ENCODE measurements at regions not wholly inside any gene's neighbourhood (a gene's known extent, or its start where the extent isn't known, plus 50 kb on each side); places are given as distances from the start of the nearest gene placed in this dataset.

DNA sequence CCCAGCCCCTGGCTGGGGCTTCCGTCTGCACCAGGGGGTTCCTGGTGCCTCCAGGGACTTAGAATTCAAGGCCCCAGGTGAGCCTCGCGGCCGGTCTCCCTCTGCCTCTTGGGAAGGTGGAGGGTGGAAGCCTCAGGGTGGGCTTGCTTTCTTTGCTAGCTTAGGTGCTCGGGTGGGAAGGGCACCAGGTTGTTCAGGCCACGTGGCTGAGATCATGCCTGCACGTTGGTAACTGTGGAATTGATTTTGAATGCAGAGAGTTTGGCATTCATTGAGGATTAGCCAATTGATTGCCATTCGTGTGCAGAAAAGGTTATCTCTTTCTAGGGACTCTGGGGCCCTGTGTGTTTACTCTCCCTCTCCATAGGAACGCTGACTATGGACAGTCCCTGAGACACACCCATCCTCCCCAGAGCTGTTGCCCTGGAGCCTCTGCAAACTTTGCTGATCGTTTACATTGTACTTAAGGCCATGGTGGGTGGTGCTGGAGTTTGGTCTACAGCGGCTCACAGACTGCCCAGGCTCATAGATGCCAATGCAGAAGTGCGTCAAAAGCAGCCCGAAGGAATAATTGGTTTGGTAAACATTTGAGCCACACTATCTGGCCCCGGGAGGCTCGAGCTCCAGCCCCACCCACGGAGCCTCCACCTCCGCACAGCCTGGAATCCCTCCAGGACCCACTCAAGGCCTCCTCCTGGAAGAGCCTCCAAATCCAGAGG, 1457.7 kb downstream of the BRD1 start (continued):
- TF ChIP-seq MLLT10 (CRISPR knock-in tag; IDR thresholded peaks at IDR 0.05) (no peak), ZNF550 (CRISPR knock-in tag; IDR thresholded peaks at IDR 0.05; ENCODE audit: borderline replicate concordance) (no peak), ZNF343 (CRISPR knock-in tag; IDR thresholded peaks at IDR 0.05) (no peak), ZNF326 (CRISPR knock-in tag; IDR thresholded peaks at IDR 0.05; ENCODE audit: borderline replicate concordance) (no peak), HOXA5 (CRISPR knock-in tag; IDR thresholded peaks at IDR 0.05) (0 out of 2 replicates have a peak, but pooled peaks have one; percentile 20), ZNF572 (CRISPR knock-in tag; IDR thresholded peaks at IDR 0.05) (no peak), ZNF136 (CRISPR knock-in tag; IDR thresholded peaks at IDR 0.05; ENCODE audit: low read depth) (no peak), PITX1 (CRISPR knock-in tag; IDR thresholded peaks at IDR 0.05) (peak; percentile 96), ZNF652 (CRISPR knock-in tag; IDR thresholded peaks at IDR 0.05; ENCODE audit: borderline replicate concordance, low read depth) (no peak), HNRNPK (IDR thresholded peaks at IDR 0.05; ENCODE audit: low read depth, low read length, poor library complexity, severe bottlenecking) (no peak), SP5 (CRISPR knock-in tag; IDR thresholded peaks at IDR 0.05; ENCODE audit: borderline replicate concordance, low read depth) (peak; percentile 75), ZNF441 (CRISPR knock-in tag; IDR thresholded peaks at IDR 0.05; ENCODE audit: borderline replicate concordance) (no peak)
- TF ChIP-seq, protein P1, sequence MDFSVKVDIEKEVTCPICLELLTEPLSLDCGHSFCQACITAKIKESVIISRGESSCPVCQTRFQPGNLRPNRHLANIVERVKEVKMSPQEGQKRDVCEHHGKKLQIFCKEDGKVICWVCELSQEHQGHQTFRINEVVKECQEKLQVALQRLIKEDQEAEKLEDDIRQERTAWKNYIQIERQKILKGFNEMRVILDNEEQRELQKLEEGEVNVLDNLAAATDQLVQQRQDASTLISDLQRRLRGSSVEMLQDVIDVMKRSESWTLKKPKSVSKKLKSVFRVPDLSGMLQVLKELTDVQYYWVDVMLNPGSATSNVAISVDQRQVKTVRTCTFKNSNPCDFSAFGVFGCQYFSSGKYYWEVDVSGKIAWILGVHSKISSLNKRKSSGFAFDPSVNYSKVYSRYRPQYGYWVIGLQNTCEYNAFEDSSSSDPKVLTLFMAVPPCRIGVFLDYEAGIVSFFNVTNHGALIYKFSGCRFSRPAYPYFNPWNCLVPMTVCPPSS (IDR thresholded peaks at IDR 0.05), result no peak
- TF ChIP-seq, protein P2, sequence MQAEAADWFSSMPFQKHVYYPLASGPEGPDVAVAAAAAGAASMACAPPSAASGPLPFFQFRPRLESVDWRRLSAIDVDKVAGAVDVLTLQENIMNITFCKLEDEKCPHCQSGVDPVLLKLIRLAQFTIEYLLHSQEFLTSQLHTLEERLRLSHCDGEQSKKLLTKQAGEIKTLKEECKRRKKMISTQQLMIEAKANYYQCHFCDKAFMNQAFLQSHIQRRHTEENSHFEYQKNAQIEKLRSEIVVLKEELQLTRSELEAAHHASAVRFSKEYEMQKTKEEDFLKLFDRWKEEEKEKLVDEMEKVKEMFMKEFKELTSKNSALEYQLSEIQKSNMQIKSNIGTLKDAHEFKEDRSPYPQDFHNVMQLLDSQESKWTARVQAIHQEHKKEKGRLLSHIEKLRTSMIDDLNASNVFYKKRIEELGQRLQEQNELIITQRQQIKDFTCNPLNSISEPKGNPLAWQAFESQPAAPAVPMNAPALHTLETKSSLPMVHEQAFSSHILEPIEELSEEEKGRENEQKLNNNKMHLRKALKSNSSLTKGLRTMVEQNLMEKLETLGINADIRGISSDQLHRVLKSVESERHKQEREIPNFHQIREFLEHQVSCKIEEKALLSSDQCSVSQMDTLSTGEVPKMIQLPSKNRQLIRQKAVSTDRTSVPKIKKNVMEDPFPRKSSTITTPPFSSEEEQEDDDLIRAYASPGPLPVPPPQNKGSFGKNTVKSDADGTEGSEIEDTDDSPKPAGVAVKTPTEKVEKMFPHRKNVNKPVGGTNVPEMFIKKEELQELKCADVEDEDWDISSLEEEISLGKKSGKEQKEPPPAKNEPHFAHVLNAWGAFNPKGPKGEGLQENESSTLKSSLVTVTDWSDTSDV (CRISPR knock-in tag; IDR thresholded peaks at IDR 0.05), result no peak
- TF ChIP-seq, protein P3, sequence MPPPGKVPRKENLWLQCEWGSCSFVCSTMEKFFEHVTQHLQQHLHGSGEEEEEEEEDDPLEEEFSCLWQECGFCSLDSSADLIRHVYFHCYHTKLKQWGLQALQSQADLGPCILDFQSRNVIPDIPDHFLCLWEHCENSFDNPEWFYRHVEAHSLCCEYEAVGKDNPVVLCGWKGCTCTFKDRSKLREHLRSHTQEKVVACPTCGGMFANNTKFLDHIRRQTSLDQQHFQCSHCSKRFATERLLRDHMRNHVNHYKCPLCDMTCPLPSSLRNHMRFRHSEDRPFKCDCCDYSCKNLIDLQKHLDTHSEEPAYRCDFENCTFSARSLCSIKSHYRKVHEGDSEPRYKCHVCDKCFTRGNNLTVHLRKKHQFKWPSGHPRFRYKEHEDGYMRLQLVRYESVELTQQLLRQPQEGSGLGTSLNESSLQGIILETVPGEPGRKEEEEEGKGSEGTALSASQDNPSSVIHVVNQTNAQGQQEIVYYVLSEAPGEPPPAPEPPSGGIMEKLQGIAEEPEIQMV (CRISPR knock-in tag; IDR thresholded peaks at IDR 0.05; ENCODE audit: low read depth), result no peak
- TF ChIP-seq, protein P4, sequence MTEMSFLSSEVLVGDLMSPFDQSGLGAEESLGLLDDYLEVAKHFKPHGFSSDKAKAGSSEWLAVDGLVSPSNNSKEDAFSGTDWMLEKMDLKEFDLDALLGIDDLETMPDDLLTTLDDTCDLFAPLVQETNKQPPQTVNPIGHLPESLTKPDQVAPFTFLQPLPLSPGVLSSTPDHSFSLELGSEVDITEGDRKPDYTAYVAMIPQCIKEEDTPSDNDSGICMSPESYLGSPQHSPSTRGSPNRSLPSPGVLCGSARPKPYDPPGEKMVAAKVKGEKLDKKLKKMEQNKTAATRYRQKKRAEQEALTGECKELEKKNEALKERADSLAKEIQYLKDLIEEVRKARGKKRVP (CRISPR knock-in tag; IDR thresholded peaks at IDR 0.05), result no peak
- TF ChIP-seq, protein P5, sequence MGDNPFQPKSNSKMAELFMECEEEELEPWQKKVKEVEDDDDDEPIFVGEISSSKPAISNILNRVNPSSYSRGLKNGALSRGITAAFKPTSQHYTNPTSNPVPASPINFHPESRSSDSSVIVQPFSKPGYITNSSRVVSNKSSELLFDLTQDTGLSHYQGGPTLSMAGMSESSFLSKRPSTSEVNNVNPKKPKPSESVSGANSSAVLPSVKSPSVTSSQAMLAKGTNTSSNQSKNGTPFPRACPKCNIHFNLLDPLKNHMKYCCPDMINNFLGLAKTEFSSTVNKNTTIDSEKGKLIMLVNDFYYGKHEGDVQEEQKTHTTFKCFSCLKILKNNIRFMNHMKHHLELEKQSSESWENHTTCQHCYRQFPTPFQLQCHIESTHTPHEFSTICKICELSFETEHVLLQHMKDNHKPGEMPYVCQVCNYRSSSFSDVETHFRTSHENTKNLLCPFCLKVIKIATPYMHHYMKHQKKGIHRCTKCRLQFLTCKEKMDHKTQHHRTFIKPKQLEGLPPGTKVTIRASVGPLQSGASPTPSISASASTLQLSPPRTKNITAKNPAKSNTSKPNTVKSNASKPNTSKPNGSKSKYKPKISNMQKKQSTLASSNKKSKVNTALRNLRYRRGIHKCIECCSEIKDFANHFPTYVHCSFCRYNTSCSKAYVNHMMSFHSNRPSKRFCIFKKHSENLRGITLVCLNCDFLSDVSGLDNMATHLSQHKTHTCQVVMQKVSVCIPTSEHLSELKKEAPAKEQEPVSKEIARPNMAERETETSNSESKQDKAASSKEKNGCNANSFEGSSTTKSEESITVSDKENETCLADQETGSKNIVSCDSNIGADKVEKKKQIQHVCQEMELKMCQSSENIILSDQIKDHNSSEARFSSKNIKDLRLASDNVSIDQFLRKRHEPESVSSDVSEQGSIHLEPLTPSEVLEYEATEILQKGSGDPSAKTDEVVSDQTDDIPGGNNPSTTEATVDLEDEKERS (CRISPR knock-in tag; IDR thresholded peaks at IDR 0.05), result no peak

Data from HepG2 (cell line).